HEK293 (cell line): ENCODE measurements at regions not wholly inside any gene's neighbourhood (a gene's known extent, or its start where the extent isn't known, plus 50 kb on each side); places are given as distances from the start of the nearest gene placed in this dataset.

Experiments
- CTCF ChIA-PET: fragments of 350-600 bp; formaldehyde crosslinking; extraction: SDS; loops from one replicate; lab custom pipeline; 2021; ENCODE audit warnings: antibody characterized with exemption; lab: Yijun Ruan, JAX
- POLR2A ChIA-PET: fragments of 300-600 bp; formaldehyde crosslinking; extraction: SDS; loops from one replicate; lab custom pipeline; 2020; ENCODE audit warnings: antibody characterized with exemption, inconsistent platforms; lab: Yijun Ruan, JAX
- H3K27ac ChIP-seq: fragments of 200-500 bp; sonication (Bioruptor generic); 2 replicates; pipeline ENCODE4 v1.5.1; 2014; ENCODE audit warnings: low read depth, low read length, control low read depth, inconsistent platforms; ENCODE audit errors: extremely low read depth
- H3K36me3 ChIP-seq, 2 experiments: fragments of 200-500 bp in 1 of 2; sonication (Bioruptor generic) in 1 of 2; 1 replicate in 1 of 2; 2 replicates in 1 of 2; pipeline ENCODE4 v1.5.1; 2014 to 2017; ENCODE audit warnings: inconsistent platforms in 2 of 2, low read length in 2 of 2; ENCODE audit not compliant: control insufficient read depth in 2 of 2, insufficient read depth in 1 of 2
- H3K4me1 ChIP-seq: fragments of 200-500 bp; sonication (Bioruptor generic); 2 replicates; pipeline ENCODE4 v1.5.1; 2014; ENCODE audit warnings: mild to moderate bottlenecking, low read length, inconsistent platforms; ENCODE audit not compliant: control insufficient read depth, insufficient read depth
- H3K4me3 ChIP-seq: 2 replicates; pipeline ENCODE4 v1.5.1; 2011; ENCODE audit warnings: low read depth, mild to moderate bottlenecking, control low read depth, low read length, moderate library complexity
- H3K9me3 ChIP-seq: fragments of 200-500 bp; sonication (Bioruptor generic); 2 replicates; pipeline ENCODE4 v1.5.1; 2014; ENCODE audit warnings: low read depth, low read length, inconsistent platforms; ENCODE audit not compliant: control insufficient read depth, insufficient read depth
- GLI4 ChIP-seq: fragments of 450-650 bp; formaldehyde crosslinking; IDR thresholded peaks from 2 replicates; pipeline ENCODE4 v1.5.1; 2016; ENCODE audit warnings: missing biosample characterization, missing genetic modification characterization
- GLIS2 ChIP-seq: fragments of 450-650 bp; formaldehyde crosslinking; IDR thresholded peaks from 2 replicates; pipeline ENCODE4 v1.5.1; 2016; ENCODE audit warnings: missing biosample characterization, missing genetic modification characterization
- PRDM10 ChIP-seq: fragments of 450-650 bp; formaldehyde crosslinking; IDR thresholded peaks from 2 replicates; pipeline ENCODE4 v1.5.1; 2016; ENCODE audit warnings: missing biosample characterization, missing genetic modification characterization
- RBAK ChIP-seq: fragments of 450-650 bp; formaldehyde crosslinking; IDR thresholded peaks from 2 replicates; pipeline ENCODE4 v1.5.1; 2016; ENCODE audit warnings: missing biosample characterization, missing genetic modification characterization
- SP3 ChIP-seq: fragments of 450-650 bp; formaldehyde crosslinking; IDR thresholded peaks from 2 replicates; pipeline ENCODE4 v1.5.1; 2016; ENCODE audit warnings: missing biosample characterization, missing genetic modification characterization
- TSHZ1 ChIP-seq: fragments of 450-650 bp; formaldehyde crosslinking; IDR thresholded peaks from 2 replicates; pipeline ENCODE4 v1.5.1; 2016; ENCODE audit warnings: missing biosample characterization, missing genetic modification characterization, borderline replicate concordance
- ZBTB11 ChIP-seq: fragments of 450-650 bp; formaldehyde crosslinking; conservative IDR thresholded peaks from 2 replicates; pipeline ENCODE4 v1.5.1; 2016; ENCODE audit warnings: low read depth, missing biosample characterization, missing genetic modification characterization
- ZBTB17 ChIP-seq: fragments of 450-650 bp; formaldehyde crosslinking; IDR thresholded peaks from 2 replicates; pipeline ENCODE4 v1.5.1; 2016; ENCODE audit warnings: missing biosample characterization, missing genetic modification characterization
- ZBTB8A ChIP-seq: fragments of 450-650 bp; formaldehyde crosslinking; IDR thresholded peaks from 2 replicates; pipeline ENCODE4 v1.5.1; 2016; ENCODE audit warnings: missing biosample characterization, missing genetic modification characterization
- ZIC2 ChIP-seq: fragments of 450-650 bp; formaldehyde crosslinking; IDR thresholded peaks from 2 replicates; pipeline ENCODE4 v1.5.1; 2016; ENCODE audit warnings: missing biosample characterization, missing genetic modification characterization
- ZNF211 ChIP-seq: fragments of 450-650 bp; formaldehyde crosslinking; IDR thresholded peaks from 2 replicates; pipeline ENCODE4 v1.5.1; 2016; ENCODE audit warnings: low read depth, missing biosample characterization, missing genetic modification characterization
- ZNF24 ChIP-seq: fragments of 450-650 bp; formaldehyde crosslinking; IDR thresholded peaks from 2 replicates; pipeline ENCODE4 v1.5.1; 2016; ENCODE audit warnings: missing biosample characterization, missing genetic modification characterization
- ZNF366 ChIP-seq: fragments of 450-650 bp; formaldehyde crosslinking; conservative IDR thresholded peaks from 2 replicates; pipeline ENCODE4 v1.5.1; 2016; ENCODE audit warnings: missing biosample characterization, missing genetic modification characterization
- ZNF391 ChIP-seq: fragments of 450-650 bp; formaldehyde crosslinking; IDR thresholded peaks from 2 replicates; pipeline ENCODE4 v1.5.1; 2016; ENCODE audit warnings: low read depth, missing biosample characterization, missing genetic modification characterization, borderline replicate concordance
- ZNF404 ChIP-seq: fragments of 450-650 bp; formaldehyde crosslinking; IDR thresholded peaks from 2 replicates; pipeline ENCODE4 v1.5.1; 2017; ENCODE audit warnings: missing biosample characterization, missing genetic modification characterization

- TF ChIP-seq ZBTB8A = no peak
Measured at GRCh38 chr20:48208176-48208575, 422.9 kb upstream of the SULF2 start (continued).

- Histone ChIP-seq H3K4me1 (no peaks in the 10 kb centered on the region), H3K27ac (no peak overlapping the region), H3K9me3 (no peaks in the 10 kb centered on the region), H3K4me3 (no peak overlapping the region), H3K36me3 (no peaks in the 10 kb centered on the region)
- CTCF ChIA-PET = interaction anchor here (0.6 kb wide), 1 partner anchor 252 kb away, joined by 4 read pairs; no protein-coding TSS in a partner anchor
- POLR2A ChIA-PET = no interaction called here
- TF ChIP-seq ZBTB17 (tag by site-specific recombination) = peak; percentile 74; the same call in 1 of the 2 replicates
- TF ChIP-seq ZNF404 (tag by site-specific recombination) = no peak
- no peak for TF ChIP-seq TSHZ1
- no peak for TF ChIP-seq ZNF24 (tag by site-specific recombination)
- TF ChIP-seq ZNF366 = peak; percentile 96
- TF ChIP-seq ZNF211 = 0 out of 2 replicates have a peak, but pooled peaks have one; percentile 34
- no peak for TF ChIP-seq ZBTB11 (tag by site-specific recombination)
Measured at GRCh38 chr20:48207505-48207904, 422.2 kb upstream of the SULF2 start.

GRCh38 chr20:48205786-48206185 lies 420.5 kb upstream of the SULF2 start:
- Histone ChIP-seq H3K9me3 (no peaks in the 10 kb centered on the region), H3K4me3 (no peak overlapping the region), H3K36me3 (no peaks in the 10 kb centered on the region), H3K27ac (no peak overlapping the region), H3K4me1 (no peaks in the 10 kb centered on the region)
- ChIA-PET POLR2A (no interaction called here), CTCF (no interaction called here)
- TF ChIP-seq ZNF391 (tag by site-specific recombination) = no peak
- no peak for TF ChIP-seq RBAK (tag by site-specific recombination)
- TF ChIP-seq GLIS2 (tag by site-specific recombination) = no peak
- no peak for TF ChIP-seq SP3 (tag by site-specific recombination)

GRCh38 chr20:48205281-48205782 lies 420.1 kb upstream of the SULF2 start:
- TF ChIP-seq ZIC2 = peak; percentile 97
- 0 out of 2 replicates have a peak, but pooled peaks have one; percentile 18 for TF ChIP-seq PRDM10 (tag by site-specific recombination)
- no peak for TF ChIP-seq GLI4 (tag by site-specific recombination)
- H3K9me3 ChIP-seq = no peaks in the 10 kb centered on the region
- ChIA-PET POLR2A (no interaction called here), CTCF (no interaction called here)
- no peaks in the 10 kb centered on the region for H3K4me1 ChIP-seq
- no peak overlapping the region for H3K4me3 ChIP-seq
- no peaks in the 10 kb centered on the region for H3K36me3 ChIP-seq
- H3K27ac ChIP-seq = no peak overlapping the region
